Ascending aorta (tissue), 2 donors: ENCODE measurements at regions not wholly inside any gene's neighbourhood (a gene's known extent, or its start where the extent isn't known, plus 50 kb on each side); places are given as distances from the start of the nearest gene placed in this dataset.

Source experiments
- DNase-seq, 2 donors: peaks; one replicate each; pipeline ENCODE4 v3.0.0-alpha.2; 2019; ENCODE audit warnings: low spot score in 2 of 2
- H3K27ac ChIP-seq, 2 donors: fragments of 200-600 bp; sonication (generic); one replicate each; pipeline ENCODE4 v1.5.1; 2016 to 2017; ENCODE audit warnings: mild to moderate bottlenecking in 1 of 2
- H3K27me3 ChIP-seq: fragments of 200-600 bp; sonication (generic); one replicate; pipeline ENCODE4 v1.5.1; 2017
- H3K36me3 ChIP-seq, 2 donors: fragments of 200-600 bp; sonication (generic); one replicate each; pipeline ENCODE4 v1.5.1; 2016
- H3K4me1 ChIP-seq, 2 donors: fragments of 200-600 bp; sonication (generic); one replicate each; pipeline ENCODE4 v1.5.1; 2016 to 2017; ENCODE audit warnings: mild to moderate bottlenecking in 1 of 2
- H3K4me3 ChIP-seq, 2 donors: fragments of 200-600 bp; sonication (generic); one replicate each; pipeline ENCODE4 v1.5.1; 2016 to 2017; ENCODE audit warnings: mild to moderate bottlenecking in 1 of 2
- H3K9me3 ChIP-seq, 2 donors: fragments of 200-600 bp; sonication (generic); one replicate each; pipeline ENCODE4 v1.5.1; 2016
- CTCF ChIP-seq, 3 experiments: fragments of 200-600 bp in 2 of 3; fragments of 450-650 bp in 1 of 3; sonication (generic) in 2 of 3; IDR thresholded peaks; one replicate each; pipeline ENCODE4 v1.5.1; 2016 to 2019; ENCODE audit warnings: antibody characterized with exemption in 3 of 3, mild to moderate bottlenecking in 1 of 3, moderate library complexity in 1 of 3
- intact Hi-C: fragments of 100-400 bp; cut with DNase I; formaldehyde crosslinking; loops from one replicate; pipeline ENCODE4 v1.15.1; 2023

- Histone ChIP-seq H3K9me3 (no peaks in the 10 kb centered on the region), H3K27ac (no peak overlapping the region), H3K4me1 (no peaks in the 10 kb centered on the region), H3K36me3 (no peaks in the 10 kb centered on the region), H3K4me3 (no peak overlapping the region), H3K27me3 (no peaks in the 10 kb centered on the region)
- DNase-seq, result no peak
- intact Hi-C loops, result no loop called here
- TF ChIP-seq CTCF (IDR thresholded peaks at IDR 0.05), result no peak
Observed at GRCh38 chr9:126204197-126204596, 122.4 kb upstream of the MVB12B start.

GRCh38 chr9:126204708-126205225 lies 121.9 kb upstream of the MVB12B start:
- Histone ChIP-seq H3K4me1 (no peaks in the 10 kb centered on the region), H3K4me3 (no peak overlapping the region), H3K9me3 (no peaks in the 10 kb centered on the region), H3K36me3 (no peaks in the 10 kb centered on the region), H3K27me3 (no peaks in the 10 kb centered on the region), H3K27ac (no peak overlapping the region)
- intact Hi-C loops, result no loop called here
- TF ChIP-seq CTCF (IDR thresholded peaks at IDR 0.05), result no peak
- no peak for DNase-seq

- no peaks in the 10 kb centered on the region for H3K9me3 ChIP-seq
- H3K27me3 ChIP-seq, result no peaks in the 10 kb centered on the region
- no peaks in the 10 kb centered on the region for H3K4me1 ChIP-seq
- no peak for TF ChIP-seq CTCF (IDR thresholded peaks at IDR 0.05)
- no peak overlapping the region for H3K4me3 ChIP-seq
- H3K36me3 ChIP-seq, result no peaks in the 10 kb centered on the region
- intact Hi-C loops, result no loop called here
- H3K27ac ChIP-seq, result no peak overlapping the region
- peak in 1 of 2 donors; percentile 38 for DNase-seq
Observed at GRCh38 chr9:126205265-126205664, 121.4 kb upstream of the MVB12B start.

- intact Hi-C loops, result no loop called here
- H3K27ac ChIP-seq, result no peak overlapping the region
- H3K4me1 ChIP-seq, result no peaks in the 10 kb centered on the region
- no peak for TF ChIP-seq CTCF (IDR thresholded peaks at IDR 0.05)
- no peaks in the 10 kb centered on the region for H3K27me3 ChIP-seq
- no peaks in the 10 kb centered on the region for H3K36me3 ChIP-seq
- no peaks in the 10 kb centered on the region for H3K9me3 ChIP-seq
- no peak overlapping the region for H3K4me3 ChIP-seq
- DNase-seq, result peak in 1 of 2 donors; percentile 27
Observed at GRCh38 chr9:126205845-126206498, 120.7 kb upstream of the MVB12B start.

- intact Hi-C loops, result no loop called here
- DNase-seq, result peak in 1 of 2 donors; percentile 37
Observed at GRCh38 chr9:126207256-126207655, 119.4 kb upstream of the MVB12B start.

More at GRCh38 chr9:126207256-126207655, 119.4 kb upstream of the MVB12B start:
- Histone ChIP-seq H3K9me3 (no peaks in the 10 kb centered on the region), H3K4me3 (no peak overlapping the region), H3K27me3 (no peaks in the 10 kb centered on the region), H3K36me3 (no peaks in the 10 kb centered on the region), H3K4me1 (no peaks in the 10 kb centered on the region), H3K27ac (no peak overlapping the region)
- no peak for TF ChIP-seq CTCF (IDR thresholded peaks at IDR 0.05)
